Fibroblast of lung (primary cell): ENCODE measurements at regions not wholly inside any gene's neighbourhood (a gene's known extent, or its start where the extent isn't known, plus 50 kb on each side); places are given as distances from the start of the nearest gene placed in this dataset.

Source experiments
- DNase-seq, 2 donors: peaks; one replicate each; pipeline versions ENCODE4 v3.0.0 to v3.0.0-alpha.2; 2010; ENCODE audit warnings: low read depth in 2 of 2
- H2AFZ ChIP-seq: 2 replicates; pipeline ENCODE4 v1.5.1; 2012; ENCODE audit warnings: low read length, control low read depth, inconsistent platforms
- H3K27ac ChIP-seq: 2 replicates; pipeline ENCODE4 v1.5.1; 2011; ENCODE audit warnings: low read length, control low read depth; ENCODE audit not compliant: insufficient read depth
- H3K27me3 ChIP-seq: 2 replicates; pipeline ENCODE4 v1.5.1; 2011; ENCODE audit warnings: mild to moderate bottlenecking, low read length; ENCODE audit not compliant: control insufficient read depth, insufficient read depth
- H3K36me3 ChIP-seq: 2 replicates; pipeline ENCODE4 v1.5.1; 2011; ENCODE audit warnings: low read length; ENCODE audit not compliant: control insufficient read depth, insufficient read depth
- H3K4me1 ChIP-seq: 2 replicates; pipeline ENCODE4 v1.5.1; 2011; ENCODE audit warnings: low read length; ENCODE audit not compliant: control insufficient read depth, insufficient read depth; ENCODE audit errors: extremely low read depth
- H3K4me2 ChIP-seq: 2 replicates; pipeline ENCODE4 v1.5.1; 2011; ENCODE audit warnings: low read length, control low read depth; ENCODE audit not compliant: insufficient read depth; ENCODE audit errors: extremely low read depth
- H3K4me3 ChIP-seq, 4 experiments: fragments of 200-600 bp in 1 of 4; sonication (generic) in 1 of 4; replicated peaks in 1 of 4; 2 replicates each; pipeline ENCODE4 v1.5.1; 2011 to 2016; ENCODE audit warnings: low read length in 4 of 4, low read depth in 3 of 4, mild to moderate bottlenecking in 3 of 4, control low read depth in 2 of 4, inconsistent platforms in 1 of 4, mixed read lengths in 1 of 4; ENCODE audit not compliant: insufficient read depth in 1 of 4; ENCODE audit errors: control extremely low read depth in 1 of 4
- H3K79me2 ChIP-seq: 2 replicates; pipeline ENCODE4 v1.5.1; 2012; ENCODE audit warnings: mild to moderate bottlenecking, low read length, inconsistent platforms; ENCODE audit not compliant: control insufficient read depth, insufficient read depth
- H3K9ac ChIP-seq: 2 replicates; pipeline ENCODE4 v1.5.1; 2011; ENCODE audit warnings: mild to moderate bottlenecking, low read length, control low read depth; ENCODE audit not compliant: insufficient read depth
- H3K9me3 ChIP-seq: 2 replicates; pipeline ENCODE4 v1.5.1; 2012; ENCODE audit warnings: low read depth, low read length; ENCODE audit not compliant: control insufficient read depth, insufficient read depth
- H4K20me1 ChIP-seq: 2 replicates; pipeline ENCODE4 v1.5.1; 2011; ENCODE audit warnings: low read length; ENCODE audit not compliant: control insufficient read depth, insufficient read depth; ENCODE audit errors: extremely low read depth
- EZH2 ChIP-seq: IDR thresholded peaks from 2 replicates; pipeline ENCODE4 v1.5.1; 2012; ENCODE audit warnings: low read length, control low read depth, mild to moderate bottlenecking; ENCODE audit errors: missing control alignments
- TF ChIP-seq, protein P1 (sequence below), 2 donors: IDR thresholded peaks in 1 of 2; conservative IDR thresholded peaks in 1 of 2; 1 replicate in 1 of 2; 2 replicates in 1 of 2; pipeline ENCODE4 v1.5.1; 2011 to 2012; ENCODE audit warnings: low read length in 2 of 2, control low read depth in 1 of 2, inconsistent platforms in 1 of 2, low read depth in 1 of 2, mild to moderate bottlenecking in 1 of 2

DNA sequence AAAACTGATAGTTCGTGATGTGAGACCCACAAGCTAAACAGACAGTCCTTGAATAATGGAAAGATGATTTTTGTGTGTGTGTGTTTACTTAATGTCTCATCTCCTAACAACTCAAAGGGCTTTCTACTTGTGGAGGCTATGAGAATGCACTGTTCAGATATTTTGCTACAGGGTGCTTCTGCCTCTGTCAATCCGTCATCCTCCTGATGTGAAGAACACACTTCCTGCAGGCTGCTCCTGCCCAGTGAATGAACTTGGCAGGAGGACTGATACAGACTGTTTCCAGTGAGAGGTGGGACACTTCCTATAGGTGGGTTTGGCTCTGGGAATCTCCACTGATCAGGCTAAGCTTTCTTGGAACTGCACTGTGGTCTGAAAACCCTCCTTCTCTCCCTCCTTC lies 168.4 kb upstream of the STARD13 start:
- no peaks in the 10 kb centered on the region for H3K36me3 ChIP-seq
- H3K4me3 ChIP-seq: no peak overlapping the region
- peaks cover 2% of the 10 kb centered on the region for H3K4me1 ChIP-seq
- H3K79me2 ChIP-seq: no peaks in the 10 kb centered on the region
- H4K20me1 ChIP-seq: no peaks in the 10 kb centered on the region
- peak in 1 of 2 donors; percentile 27 for DNase-seq
- no peaks in the 10 kb centered on the region for H3K9me3 ChIP-seq
- H3K27me3 ChIP-seq: no peaks in the 10 kb centered on the region
- no peak overlapping the region for H3K9ac ChIP-seq
- no peak overlapping the region for H2AFZ ChIP-seq
- TF ChIP-seq, protein P1, sequence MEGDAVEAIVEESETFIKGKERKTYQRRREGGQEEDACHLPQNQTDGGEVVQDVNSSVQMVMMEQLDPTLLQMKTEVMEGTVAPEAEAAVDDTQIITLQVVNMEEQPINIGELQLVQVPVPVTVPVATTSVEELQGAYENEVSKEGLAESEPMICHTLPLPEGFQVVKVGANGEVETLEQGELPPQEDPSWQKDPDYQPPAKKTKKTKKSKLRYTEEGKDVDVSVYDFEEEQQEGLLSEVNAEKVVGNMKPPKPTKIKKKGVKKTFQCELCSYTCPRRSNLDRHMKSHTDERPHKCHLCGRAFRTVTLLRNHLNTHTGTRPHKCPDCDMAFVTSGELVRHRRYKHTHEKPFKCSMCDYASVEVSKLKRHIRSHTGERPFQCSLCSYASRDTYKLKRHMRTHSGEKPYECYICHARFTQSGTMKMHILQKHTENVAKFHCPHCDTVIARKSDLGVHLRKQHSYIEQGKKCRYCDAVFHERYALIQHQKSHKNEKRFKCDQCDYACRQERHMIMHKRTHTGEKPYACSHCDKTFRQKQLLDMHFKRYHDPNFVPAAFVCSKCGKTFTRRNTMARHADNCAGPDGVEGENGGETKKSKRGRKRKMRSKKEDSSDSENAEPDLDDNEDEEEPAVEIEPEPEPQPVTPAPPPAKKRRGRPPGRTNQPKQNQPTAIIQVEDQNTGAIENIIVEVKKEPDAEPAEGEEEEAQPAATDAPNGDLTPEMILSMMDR (conservative IDR thresholded peaks at IDR 0.05 in 1 of 2, IDR thresholded peaks at IDR 0.05 in 1 of 2; ENCODE audit: low read depth in 1 of 2, low read length in 2 of 2): no peak
- TF ChIP-seq EZH2: no peak
- no peak overlapping the region for H3K4me2 ChIP-seq
- H3K27ac ChIP-seq: no peak overlapping the region

DNA sequence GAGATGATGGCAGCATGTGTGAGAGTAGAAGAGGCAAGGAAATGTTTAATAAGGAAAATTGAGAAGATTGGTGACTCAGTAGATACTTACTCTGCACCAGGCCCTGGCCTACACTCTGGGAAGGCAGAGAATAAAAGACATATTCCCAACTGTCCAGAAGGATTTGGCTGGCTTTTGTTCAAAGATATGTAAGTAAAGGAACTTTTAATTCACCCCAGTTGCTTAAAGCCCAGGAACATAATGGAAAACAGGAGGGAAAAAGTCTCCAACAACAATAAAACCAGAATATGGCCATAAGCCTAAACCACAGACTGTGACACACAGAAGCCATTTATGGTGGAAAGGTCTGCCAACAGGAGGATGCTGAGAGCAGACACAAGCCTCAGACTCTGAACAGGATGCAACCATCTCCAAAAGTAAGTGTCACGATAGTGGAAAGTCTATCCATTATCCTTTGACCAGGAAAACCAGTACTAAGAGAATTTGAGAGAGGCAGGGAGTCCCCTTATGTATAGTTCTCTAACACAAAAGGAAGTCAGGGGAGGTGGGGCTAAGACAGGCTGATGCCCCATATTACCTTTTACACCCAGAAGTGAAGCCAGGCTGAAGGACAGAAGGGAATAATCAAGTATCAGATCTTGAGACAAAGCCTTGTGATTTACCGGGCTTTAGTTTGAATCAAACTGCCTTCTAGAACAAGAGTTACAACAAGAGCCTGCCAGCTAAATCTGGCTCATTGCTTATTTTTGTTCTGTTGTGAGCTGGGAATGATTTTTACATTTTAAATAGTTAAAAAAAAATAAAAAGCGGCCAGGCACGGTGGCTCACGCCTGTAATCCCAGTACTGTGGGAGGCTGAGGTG lies 169.5 kb upstream of the STARD13 start:
- TF ChIP-seq, protein P1 (conservative IDR thresholded peaks at IDR 0.05 in 1 of 2, IDR thresholded peaks at IDR 0.05 in 1 of 2; ENCODE audit: low read depth in 1 of 2, low read length in 2 of 2): no peak
- TF ChIP-seq EZH2: no peak
- Histone ChIP-seq H3K36me3 (no peaks in the 10 kb centered on the region), H3K27ac (no peak overlapping the region), H3K4me1 (peaks cover 2% of the 10 kb centered on the region), H3K4me3 (no peak overlapping the region), H3K79me2 (no peaks in the 10 kb centered on the region), H3K9ac (no peak overlapping the region), H3K4me2 (no peak overlapping the region), H3K27me3 (no peaks in the 10 kb centered on the region), H4K20me1 (no peaks in the 10 kb centered on the region), H3K9me3 (no peaks in the 10 kb centered on the region), H2AFZ (peak overlapping the region; percentile 39)
- peak; percentile 6 to 83 for DNase-seq

DNA sequence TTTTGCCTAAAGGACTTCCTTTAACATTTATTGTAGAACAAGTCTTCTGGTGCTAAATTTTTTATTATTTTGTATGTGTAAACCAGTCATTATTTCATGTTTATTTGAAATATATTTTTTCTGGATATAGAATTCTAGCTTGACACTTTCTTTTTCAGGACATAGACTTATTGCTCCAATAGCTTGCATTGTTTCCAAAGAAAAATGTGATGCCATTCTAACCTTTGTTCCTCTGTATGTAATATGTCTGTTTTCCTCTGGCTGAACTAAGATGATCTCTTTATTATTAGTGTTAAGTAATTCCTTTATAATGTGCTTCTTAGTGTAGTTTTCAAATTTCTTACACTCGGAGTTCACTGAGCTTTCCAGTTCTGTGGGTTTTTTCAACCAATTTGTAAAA lies 174.1 kb upstream of the STARD13 start:
- H2AFZ ChIP-seq: no peak overlapping the region
- TF ChIP-seq, protein P1 (conservative IDR thresholded peaks at IDR 0.05 in 1 of 2, IDR thresholded peaks at IDR 0.05 in 1 of 2; ENCODE audit: low read depth in 1 of 2, low read length in 2 of 2): no peak
- TF ChIP-seq EZH2: no peak
- H3K4me1 ChIP-seq: peaks cover 2% of the 10 kb centered on the region
- H3K79me2 ChIP-seq: no peaks in the 10 kb centered on the region
- no peak overlapping the region for H3K27ac ChIP-seq
- H4K20me1 ChIP-seq: no peaks in the 10 kb centered on the region
- no peak for DNase-seq
- H3K9ac ChIP-seq: no peak overlapping the region
- no peaks in the 10 kb centered on the region for H3K27me3 ChIP-seq
- no peak overlapping the region for H3K4me2 ChIP-seq
- no peaks in the 10 kb centered on the region for H3K36me3 ChIP-seq
- no peaks in the 10 kb centered on the region for H3K9me3 ChIP-seq
- no peak overlapping the region for H3K4me3 ChIP-seq
